Stimulated activated CD8-positive, alpha-beta memory T cell treated with anti-CD3 and anti-CD28 coated beads, Interleukin-12 subunit alpha, Interleukin-12 subunit beta, amount 100 ng/mL, for 1 hour (primary cell): ENCODE measurements at regions not wholly inside any gene's neighbourhood (a gene's known extent, or its start where the extent isn't known, plus 50 kb on each side); places are given as distances from the start of the nearest gene placed in this dataset.
"Not testable (repeated sequence)": the region's sequence is repeated elsewhere in the genome, so short reads cannot be mapped to it uniquely, and the experiment has no call there.

ENCODE experiments used
- DNase-seq: peaks from one replicate; pipeline ENCODE4 v3.0.0-alpha.2; 2020; ENCODE audit warnings: low read depth

DNA sequence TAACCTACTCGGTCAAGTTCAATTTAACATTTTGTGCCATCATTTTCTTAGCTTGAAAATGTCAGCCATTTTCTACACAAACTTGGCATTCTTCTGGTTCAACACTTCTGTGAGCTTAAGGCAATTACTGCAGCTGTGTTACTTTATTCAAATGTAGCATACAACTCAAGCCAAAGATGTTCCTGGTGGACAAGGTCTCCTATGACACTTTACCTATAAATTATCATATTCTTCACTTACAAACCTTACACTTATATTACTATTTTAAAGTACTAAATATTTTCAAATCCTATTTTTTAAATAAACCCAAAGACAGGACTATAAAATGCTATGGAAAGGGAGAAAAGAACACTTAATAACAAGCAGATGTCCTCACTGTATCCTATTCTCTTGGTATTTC is 1045.3 kb downstream of the TSN start:
- DNase-seq = no peak

- no peak for DNase-seq
Observed at GRCh38 chr2:122804494-122804893, 1049.0 kb downstream of the TSN start.

DNA sequence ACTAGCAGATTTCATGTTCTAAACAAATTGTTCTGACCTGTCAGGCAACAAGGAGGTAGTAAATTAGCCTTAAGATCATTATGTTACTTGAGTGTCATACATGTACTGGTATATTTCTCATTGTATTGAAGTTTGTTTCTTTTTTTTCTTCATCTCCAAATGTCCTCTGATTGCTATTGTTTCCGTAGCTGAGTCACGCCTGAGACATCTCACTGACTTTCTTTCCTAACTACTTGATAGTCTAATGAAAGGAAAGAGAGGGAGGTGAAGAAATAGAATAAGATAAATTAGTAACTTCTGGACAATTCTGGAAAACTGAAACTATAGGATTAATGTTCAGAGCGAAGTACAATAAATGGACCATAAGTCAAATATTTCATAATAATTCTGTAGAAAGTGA is 1049.9 kb downstream of the TSN start:
- no peak for DNase-seq

DNA sequence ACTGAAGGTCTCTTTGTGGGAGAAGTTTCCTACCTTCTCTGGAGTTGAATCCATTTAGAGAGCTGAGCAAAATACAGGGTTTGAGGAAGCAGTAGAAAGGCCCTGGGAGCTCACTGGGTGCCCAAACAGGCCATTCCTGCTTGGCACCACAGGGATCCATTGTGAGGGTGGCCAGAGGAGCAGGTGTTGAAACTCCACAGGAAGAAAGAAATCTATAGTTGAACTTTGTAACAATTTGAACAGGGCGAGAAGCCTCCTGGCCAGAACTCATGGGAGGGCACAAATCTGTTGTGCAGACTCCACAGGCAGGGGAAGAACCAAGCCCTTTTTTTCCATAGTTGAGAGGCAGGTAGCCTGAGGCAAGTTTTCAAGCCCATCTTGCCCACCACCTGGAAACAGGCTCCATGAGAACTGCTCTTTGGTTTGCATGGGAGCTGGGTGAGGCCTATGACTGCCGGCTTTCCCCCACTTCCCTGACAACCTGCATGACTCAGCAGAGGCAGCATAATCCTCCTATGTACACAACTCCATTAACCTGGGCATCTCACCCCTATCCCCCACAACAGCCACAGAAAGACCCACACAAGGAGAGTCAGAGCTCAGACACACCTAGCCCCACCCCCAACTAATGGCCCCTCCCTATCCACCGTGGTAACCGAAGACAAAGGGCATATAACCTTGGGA is 1053.0 kb downstream of the TSN start:
- no peak for DNase-seq

- not testable (repeated sequence) for DNase-seq
Observed at GRCh38 chr2:122812214-122812613, 1056.8 kb downstream of the TSN start.

DNA sequence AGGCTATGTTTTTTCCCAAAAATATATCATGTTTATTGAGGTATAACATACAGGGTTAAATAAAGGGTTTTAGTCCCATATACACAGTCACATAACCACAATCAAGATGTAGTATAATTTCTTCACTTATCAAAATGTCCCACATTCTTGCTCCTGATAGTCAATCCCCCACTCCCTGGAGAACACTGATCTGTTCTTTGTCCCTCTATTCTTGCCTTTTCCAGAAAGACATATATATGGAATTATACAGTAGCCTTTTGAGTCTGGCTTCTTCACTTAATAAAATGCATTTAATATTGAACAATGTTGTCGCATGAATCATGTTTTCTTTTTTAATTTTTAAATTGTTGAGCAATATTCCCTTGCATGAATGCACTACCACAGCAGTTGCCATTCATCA is 1059.7 kb downstream of the TSN start:
- DNase-seq = no peak

- DNase-seq = no peak
Observed at GRCh38 chr2:122816803-122817202, 1061.4 kb downstream of the TSN start.

DNA sequence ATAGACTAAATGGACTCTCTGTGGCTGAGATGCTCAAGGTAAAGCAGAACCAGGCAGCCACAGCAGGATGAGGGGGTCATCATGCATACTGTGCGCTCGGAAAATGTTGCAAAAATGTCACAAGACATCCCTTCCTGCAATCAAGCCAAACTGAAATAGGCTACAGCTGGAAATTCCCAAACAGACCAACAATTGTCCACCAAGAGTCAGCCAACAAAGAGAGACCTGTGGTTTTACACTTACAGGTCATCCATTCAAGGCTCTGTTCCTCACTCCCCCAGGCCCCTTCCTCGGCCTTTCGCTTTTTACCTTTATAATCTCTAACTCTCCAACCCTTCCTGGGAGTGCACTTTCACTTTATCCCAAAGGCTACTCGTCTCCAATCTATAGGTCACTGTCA is 1066.9 kb downstream of the TSN start:
- no peak for DNase-seq

GRCh38 chr2:122830157-122830556 is 1074.7 kb downstream of the TSN start:
- DNase-seq = no peak

GRCh38 chr2:122831649-122832048 is 1076.2 kb downstream of the TSN start:
- DNase-seq = no peak

- no peak for DNase-seq
Observed at GRCh38 chr2:122843503-122843902, 1088.1 kb downstream of the TSN start.

GRCh38 chr2:122851161-122851560 is 1095.7 kb downstream of the TSN start:
- DNase-seq = no peak

- DNase-seq = no peak
Observed at GRCh38 chr2:122851972-122852531, 1096.6 kb downstream of the TSN start.

- no peak for DNase-seq
Observed at GRCh38 chr2:122856696-122857095, 1101.2 kb downstream of the TSN start.

GRCh38 chr2:122858075-122858702 is 1102.7 kb downstream of the TSN start:
- DNase-seq = no peak

DNA sequence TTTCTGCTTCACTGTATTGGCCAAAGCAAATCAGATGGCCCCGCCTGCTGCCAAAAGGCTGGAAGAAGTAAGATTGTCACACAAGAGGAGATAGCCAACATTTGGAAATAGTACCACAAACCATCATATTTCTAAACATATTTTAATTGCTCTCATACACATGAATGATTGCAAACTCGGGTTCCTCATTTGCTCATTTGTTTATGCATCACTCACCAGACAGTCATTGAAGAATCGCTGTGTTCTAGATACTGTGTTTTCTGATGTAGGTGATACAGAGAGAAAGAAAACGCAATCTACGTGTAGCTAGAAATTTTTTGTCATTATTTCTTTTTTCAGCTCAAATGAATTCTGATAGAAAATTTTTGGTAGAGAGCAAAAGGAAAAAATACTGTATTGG is 1103.4 kb downstream of the TSN start:
- DNase-seq = no peak

DNA sequence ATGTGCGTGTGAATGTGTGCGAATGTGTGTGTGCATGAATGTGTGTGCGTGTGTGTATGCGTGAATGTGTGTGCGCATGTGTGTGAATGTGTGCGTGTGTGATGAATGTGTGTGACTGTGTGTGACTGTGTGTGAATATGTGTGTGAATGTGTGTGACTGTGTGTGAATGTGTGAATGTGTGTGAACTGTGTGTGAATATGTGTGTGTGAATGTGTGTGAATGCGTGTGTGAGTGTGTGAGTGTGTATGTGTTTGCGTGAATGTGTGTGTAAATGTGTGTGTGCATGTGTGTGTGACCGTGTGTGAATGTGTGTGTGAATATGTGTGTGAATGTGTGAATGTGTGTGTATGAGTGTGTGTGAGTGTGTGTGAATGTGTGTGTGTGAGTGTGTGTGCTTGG is 1103.8 kb downstream of the TSN start:
- DNase-seq = no peak

GRCh38 chr2:122863532-122863931 is 1108.1 kb downstream of the TSN start:
- no peak for DNase-seq

DNA sequence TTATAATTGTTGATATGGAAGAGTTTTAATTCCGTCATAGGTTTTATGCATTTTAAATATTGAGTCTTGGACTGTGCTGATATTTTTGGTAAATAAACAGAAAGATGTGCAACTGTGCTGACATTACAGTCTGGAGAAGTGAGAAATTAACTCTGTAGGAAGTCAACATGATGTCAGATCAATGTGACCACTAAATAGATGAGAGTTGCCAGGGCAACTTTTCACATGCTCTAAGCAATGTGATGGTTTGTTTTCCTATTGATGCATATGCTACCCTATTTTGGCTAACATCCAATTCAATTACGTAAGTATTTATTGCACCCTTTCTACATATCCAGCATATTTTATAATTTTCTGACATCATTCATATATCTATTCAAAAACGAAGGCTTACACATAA is 1109.3 kb downstream of the TSN start:
- no peak for DNase-seq

DNA sequence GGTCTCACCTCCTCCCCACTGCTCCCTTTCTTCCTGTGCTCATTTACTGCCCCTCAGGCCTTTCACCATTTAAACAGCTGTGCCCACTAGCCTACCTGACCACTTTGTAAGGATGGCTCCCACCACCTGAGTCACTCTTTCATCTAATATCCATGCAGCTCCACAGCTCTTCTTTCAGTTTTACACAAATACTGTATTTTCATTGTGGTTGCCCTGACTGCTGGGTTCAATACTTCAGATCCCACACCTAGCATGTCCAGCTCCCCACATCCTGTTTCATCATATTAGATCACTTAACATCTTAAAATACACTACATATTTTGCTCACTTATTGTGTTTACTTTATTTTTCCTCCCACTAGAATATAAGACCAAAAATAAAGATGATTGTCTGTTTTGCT is 1110.6 kb downstream of the TSN start:
- no peak for DNase-seq

DNA sequence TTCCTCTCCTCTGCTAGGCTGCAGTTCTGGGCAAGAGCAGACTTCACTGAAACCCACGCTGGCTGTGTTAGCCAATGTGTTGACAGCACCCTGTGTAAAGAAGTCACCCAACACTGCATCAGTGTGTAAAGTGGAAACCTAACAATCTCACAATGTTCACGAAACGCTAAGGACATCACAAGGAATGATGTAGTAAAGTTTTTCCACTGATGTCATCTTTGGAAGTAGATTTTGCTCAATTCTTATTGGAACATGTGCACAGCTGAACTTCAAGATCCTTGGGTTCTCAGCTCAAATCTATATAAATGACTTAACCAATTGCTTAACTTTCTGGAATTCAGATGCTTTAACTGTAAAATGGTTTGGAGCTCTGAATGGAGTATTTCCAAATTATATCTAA is 1112.5 kb downstream of the TSN start:
- no peak for DNase-seq

- DNase-seq = no peak
Observed at GRCh38 chr2:122868646-122869275, 1113.3 kb downstream of the TSN start.

- no peak for DNase-seq
Observed at GRCh38 chr2:122873951-122874350, 1118.5 kb downstream of the TSN start.
